Germinal center (tissue), 1 donor: ENCODE measurements at regions not wholly inside any gene's neighbourhood (a gene's known extent, or its start where the extent isn't known, plus 50 kb on each side); places are given as distances from the start of the nearest gene placed in this dataset.

Experiments used
- DNase-seq: peaks from one replicate; pipeline ENCODE4 v3.0.0; 2012; ENCODE audit warnings: mixed read lengths, low spot score

DNA sequence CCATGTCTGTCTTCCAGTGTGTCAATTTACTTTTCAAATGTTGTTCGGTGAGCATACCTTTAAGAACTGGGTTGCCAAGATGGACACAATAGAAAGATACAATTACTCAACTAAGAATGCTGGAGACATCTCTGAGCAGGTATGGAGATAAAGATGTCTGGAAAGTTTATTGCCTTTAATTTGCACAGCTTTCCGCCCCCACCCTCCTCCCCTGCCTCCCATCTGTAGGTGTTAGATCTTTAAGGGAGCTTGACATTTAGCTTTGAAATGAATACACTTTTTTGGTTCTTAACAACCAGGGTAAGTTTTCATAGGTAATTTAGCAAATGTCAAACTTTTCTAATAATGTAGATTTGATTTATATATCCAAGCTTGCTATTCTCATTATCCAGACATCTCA, 104.4 kb downstream of the BTBD3 start:
- DNase-seq: no peak

DNA sequence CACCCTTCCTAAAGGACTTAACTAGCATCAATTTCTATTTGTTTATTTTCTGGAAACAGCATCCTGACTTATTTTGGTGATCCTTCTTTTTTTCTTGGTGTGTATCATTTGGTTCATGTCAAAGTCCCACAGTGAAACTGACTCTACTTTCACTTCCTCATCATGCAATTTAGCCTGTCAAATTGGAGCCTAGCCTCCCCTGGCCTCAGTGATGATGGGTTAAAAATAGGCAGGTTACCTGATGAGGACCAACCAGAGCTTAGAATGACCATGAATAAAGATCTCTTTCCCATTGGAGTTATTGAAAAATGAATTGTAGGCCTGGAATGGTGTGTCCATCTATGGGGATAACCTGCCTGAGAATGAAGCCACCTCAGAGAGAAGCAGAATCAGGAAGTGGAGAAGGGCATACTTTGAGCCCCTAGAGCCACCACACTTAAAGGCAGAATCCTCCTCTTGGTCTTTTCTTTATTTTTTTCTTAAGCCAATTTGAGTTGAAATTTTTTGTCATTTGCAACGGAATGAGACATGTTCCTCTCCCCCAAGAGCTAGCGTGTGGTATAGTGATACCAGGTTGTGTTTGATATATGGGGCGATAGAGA, 105.6 kb downstream of the BTBD3 start:
- peak; percentile 3 for DNase-seq

DNA sequence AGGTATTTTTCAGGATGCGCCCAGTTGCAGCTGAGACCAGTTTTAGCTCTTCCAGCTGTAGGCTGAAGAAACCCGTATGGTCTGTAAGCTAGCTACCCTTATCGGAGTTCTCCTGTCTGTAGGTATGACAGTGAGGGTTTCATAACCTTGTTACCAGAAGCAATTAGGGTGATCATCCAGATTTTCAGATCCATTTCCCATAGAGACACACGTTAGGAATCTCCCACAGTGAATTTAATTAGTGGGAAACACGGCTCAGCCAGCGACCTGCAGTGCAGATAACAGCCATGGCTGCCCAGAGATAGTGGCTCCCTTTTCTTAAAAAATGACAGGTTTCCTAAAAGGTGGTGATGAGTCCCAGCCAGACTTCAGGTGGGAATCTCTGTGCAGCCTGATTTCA, 111.1 kb downstream of the BTBD3 start:
- no peak for DNase-seq

DNA sequence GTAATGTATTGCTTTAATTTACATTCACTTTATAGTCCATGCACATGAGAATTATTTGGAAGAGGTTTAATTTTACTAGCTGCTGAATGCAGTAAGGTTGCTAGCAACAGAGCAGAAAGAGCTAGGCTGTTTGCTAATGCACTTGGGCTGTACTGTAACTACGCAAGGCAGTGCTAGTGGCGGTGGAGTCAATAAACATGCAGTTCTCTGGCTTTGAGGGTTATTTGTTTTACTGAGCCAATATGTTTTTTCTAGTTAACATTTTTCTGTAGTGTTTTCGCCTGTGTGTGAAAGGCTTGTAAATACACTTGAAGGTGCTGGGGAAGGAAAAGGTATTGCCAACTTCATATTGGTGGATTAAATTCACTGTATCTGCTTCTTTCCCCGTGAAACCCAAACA, 112.8 kb downstream of the BTBD3 start:
- DNase-seq: no peak

DNA sequence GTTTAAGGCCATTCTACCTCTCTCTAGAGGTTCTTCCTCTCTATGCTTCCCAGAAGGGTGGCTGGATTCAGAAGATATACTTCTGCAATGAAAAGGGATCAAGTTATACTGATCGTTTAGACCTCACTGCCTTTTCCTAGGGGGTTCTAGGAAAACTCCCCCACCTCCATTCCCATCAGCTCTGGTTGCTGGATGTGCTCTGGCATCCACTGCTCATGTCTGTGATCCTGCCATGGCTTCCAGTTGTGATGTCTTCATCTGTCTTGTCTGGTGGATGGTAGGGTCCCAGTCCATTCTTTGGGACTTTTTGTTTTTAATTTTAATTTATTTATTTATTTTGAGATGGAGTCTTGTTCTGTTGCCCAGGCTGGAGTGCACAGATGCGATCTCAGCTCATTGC, 118.4 kb downstream of the BTBD3 start:
- DNase-seq: no peak

DNA sequence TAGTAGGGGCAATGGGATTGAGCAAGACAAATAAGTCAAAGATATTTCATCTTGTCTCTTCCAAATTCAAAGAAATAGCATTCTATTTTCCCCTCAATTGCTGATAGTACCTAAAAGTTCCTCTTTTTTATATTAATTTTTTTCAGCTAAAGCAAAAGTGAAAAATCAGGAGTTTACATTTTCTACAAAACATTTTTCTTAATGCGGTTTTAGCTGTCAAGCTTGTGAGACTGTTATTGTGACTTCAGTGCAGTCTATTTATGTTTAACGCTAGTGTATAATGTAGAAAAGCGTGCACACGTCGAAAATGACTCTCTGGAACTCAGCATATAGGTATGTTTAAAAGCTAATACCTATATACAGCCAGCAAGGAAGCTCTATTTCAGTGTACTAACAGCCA, 119.8 kb downstream of the BTBD3 start:
- no peak for DNase-seq

DNA sequence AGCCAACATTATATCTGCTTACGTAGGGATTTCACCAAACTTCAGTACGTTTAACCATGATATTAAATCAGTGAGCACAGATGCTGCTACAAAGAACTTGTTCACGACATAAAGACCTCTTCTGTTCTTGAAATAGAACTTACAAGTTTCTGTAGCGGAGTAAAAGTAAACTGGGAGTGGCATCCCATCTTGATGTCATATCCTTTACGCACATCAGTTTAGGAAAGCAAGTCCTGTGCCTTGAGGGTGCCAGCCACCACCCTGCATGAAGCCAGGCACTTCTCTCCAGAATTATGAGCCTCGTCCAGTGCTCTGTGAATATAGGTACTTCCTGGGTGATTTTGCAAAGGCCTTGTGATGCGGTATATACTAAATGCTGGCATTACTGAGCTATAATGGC, 122.6 kb downstream of the BTBD3 start:
- DNase-seq: no peak

DNA sequence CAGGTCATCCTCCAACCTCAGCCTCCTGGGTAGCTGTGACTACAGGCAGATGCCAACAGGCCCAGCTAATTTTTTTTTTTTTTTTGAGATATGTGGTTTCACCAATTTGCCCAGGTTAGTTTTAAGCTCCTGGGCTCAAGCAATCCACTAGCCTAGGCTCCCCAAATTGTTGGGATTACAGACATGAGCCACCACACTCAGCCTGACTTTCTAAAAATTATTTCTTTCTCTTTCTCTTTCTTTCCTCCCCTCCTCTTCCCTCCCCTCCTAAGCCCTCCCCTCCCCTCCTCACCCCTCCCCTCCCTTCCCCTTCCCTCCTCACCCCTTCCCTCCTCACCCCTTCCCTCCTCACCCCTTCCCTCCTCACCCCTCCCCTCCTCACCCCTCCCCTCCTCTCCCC, 127.3 kb downstream of the BTBD3 start:
- DNase-seq: no peak

DNA sequence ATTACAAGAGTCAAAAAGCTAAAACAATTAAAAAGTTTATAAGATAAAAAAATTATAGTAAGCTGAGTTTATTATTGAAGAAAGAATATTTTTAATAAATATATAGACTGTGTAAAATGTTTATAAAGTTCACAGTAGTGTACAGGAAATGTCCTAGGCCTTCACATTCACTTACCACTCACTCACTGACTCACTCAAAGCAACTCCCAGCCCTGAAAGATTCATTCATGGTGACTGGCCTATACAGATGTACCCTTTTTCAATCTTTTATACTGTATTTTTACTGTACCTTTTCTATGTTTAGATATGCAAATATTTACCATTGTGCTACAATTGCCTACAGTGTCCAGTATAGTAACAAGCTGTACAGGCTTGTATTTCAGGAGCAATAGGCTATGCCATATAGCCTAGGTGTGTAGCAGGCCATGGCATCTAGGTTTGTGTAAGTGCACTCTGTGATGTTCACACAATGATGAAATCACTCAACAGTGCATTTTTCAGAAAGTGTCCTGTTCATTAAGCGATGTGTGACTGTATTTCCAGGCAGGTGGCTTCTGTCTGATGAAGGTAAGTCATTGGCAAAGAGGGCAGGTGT, 130.2 kb downstream of the BTBD3 start:
- no peak for DNase-seq

DNA sequence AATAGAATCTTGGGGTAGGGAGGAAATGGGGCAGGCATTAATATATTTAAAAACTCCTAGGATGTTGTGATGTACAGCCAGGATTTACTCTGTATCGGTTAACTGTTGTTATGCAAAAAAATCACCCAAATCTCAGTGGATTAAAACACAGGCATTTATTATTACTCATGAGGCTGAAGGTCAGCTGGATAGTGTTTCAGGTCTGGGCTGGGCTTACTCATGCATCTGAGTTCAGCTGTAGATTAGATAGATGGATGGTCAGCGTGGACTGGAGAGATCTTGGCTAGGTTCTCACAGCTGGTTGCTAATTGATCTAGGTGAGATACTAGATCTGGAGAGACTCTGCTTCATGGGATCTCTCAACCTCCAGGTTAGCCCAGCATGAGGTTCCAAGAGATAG, 131.4 kb downstream of the BTBD3 start:
- DNase-seq: no peak

DNA sequence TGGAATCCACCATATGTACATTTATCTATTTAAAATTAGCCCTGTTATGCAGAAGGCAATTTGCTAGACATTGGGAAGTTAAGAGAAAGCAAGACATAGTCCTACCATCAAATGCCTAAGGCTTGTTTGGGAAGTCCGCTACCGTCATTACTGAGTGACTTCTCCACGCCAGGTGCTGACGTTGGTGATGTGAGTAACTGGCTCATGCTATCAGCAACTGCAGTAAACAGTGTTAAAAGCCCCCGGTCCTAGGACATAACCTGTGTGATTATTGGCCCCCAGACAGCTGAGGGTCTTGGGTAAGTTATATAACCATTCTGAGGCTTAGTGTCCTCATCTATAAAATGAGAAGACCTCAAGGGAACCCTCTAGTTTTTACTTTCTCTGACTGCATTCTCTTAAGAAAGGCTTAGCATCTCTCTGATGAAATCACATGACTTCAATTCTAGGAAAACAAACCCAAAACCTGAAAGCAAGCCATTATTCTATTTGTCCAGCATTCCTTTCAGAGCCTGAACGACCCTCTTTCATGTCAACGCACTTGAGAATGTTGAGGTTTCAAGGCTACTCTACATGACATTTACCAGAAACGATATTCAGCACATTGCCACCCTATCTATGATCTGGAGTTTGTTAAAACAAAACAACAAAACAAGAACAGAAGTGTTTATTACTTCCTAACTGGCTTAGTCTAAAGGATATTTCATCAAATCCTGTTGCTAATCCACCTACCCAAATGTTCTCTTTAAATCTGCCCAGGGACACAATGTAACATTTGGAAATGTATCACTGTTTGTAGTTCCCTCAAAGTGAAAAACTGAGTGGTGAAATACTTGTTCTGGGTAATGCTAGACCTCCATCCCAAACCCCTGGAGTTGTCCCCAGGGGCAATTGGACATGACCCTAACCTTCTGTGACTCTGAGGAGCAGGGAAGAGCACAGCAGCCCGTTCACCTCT, 133.8 kb downstream of the BTBD3 start:
- no peak for DNase-seq

DNA sequence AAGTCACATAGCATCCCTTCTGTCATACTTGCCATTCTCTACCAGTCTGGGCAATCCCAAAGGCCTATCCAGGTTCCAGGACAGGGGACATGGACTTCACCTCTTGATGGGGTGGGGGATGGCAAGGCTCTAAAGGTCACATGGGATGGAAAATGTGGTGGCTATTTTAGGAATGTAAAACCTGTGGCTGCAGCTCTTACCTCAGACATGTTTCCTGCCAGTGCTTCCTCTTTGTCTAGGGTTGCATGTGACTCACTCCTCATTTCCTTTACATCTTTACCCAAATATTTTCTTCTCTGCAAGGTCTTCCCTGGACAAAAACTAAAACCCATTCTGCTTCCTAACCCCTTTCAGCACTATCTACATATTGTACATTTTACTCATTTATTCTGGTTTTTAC, 135.7 kb downstream of the BTBD3 start:
- DNase-seq: no peak

DNA sequence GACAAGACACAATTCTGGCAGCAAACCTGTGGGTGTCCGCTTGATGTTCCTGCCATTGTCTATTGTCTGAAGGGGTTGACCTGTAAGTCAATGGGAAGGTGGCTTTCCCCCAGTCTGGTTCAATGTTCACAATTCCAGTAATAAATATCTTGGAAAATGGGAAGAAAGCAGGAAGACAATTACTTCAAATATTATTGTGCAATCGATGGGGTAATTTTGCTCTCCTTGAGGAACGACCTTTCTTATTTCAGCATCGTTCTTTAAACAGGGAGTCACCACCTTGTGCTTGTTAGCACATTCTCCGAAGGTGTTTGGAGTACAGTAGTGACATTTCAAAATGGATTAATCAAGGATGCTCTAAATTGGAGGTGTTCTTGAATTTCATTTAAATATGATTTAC, 136.9 kb downstream of the BTBD3 start:
- no peak for DNase-seq

DNA sequence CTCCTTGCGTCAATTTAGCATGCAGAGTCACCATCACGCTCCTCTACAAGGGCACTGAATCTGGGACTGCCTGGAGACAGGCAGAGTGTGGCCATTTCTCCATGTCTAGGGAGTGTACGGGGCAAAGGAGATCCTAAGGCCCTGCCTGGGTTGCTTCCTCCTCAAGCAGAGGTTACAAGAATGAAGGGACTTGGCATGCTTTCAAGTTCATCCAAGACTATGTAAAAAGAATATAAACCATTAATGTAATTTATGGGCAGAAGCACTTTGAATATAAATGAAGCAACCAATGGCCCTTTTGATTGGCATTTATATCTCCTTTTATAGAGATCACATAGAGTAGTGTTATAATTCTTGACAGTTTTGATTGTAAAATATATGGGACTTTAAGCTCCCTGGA, 137.5 kb downstream of the BTBD3 start:
- no peak for DNase-seq

DNA sequence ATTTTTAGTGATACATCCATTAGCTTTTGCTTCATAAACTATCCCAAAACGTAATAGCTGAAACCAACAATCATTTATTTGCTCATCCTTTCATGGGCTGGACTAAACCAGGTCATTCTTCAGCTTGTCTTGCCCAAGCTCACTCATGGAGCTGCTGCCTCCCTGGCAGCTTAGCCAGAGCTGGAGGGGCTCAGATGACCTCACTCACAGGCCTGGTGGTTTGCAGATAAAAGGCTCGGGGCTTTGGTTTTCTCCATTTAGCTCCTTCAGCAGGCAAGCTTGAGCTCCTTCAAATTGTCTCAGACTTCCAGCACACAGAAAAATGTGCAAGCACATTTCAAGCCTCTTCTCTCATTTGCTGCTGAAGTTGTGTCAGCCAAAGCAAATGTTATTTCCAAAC, 139.1 kb downstream of the BTBD3 start:
- DNase-seq: no peak

DNA sequence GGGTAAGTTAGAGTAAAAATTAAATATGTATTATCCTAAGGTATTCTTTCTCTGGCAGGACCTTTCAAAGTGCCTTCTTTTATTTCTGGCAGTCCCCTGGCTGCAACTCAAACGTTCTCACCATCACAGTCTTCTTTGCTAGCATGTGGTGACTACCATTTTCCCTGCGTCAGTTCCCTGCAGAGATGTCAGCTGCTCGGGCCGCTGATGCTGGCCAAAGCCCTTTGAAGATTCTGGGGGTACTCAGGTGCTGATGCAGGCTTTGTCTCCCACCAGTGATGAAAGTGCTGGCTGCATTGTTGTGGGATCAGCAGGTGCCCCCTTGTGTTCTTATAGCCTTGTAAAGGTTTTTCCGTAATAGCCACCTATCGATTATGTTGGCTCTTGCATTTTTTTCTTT, 140.1 kb downstream of the BTBD3 start:
- no peak for DNase-seq

DNA sequence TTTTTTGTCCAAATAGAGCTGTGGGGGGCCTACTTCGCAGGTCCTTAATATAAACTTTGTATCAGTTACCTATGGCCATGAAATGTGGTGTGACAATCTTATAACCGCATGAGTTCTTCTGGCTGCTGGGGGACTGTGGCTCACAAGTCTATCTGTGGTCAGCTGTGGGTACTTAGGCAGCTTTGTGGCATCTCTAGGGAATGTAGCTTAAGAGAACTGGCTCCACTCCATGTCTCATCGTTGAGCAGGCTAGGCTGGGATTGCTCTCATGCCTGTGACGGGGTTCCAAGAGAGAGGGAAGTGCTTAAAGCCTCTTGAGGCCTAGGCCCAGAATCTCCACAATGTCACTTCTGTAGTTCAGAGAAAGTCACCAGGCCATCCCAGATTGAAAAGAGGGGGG, 140.5 kb downstream of the BTBD3 start:
- DNase-seq: no peak

DNA sequence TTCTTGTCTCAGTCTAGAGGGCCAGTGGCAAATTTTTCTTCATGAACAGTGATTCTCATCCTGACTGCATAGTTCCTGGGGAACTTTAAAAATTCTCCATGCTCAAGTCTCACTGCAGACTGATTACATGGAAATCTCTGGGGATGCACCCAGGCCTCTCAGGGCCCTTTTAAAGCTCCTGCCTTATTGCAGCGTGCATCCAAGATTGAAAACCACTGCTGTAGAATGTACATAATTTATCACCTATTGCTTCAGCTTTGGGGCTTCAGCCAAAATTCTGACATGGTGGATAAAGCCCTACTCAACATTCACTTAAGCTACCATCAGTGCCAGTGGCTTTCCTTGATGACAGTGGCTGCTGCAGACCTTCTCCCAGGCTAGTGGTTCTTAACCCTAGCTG, 143.8 kb downstream of the BTBD3 start:
- no peak for DNase-seq

DNA sequence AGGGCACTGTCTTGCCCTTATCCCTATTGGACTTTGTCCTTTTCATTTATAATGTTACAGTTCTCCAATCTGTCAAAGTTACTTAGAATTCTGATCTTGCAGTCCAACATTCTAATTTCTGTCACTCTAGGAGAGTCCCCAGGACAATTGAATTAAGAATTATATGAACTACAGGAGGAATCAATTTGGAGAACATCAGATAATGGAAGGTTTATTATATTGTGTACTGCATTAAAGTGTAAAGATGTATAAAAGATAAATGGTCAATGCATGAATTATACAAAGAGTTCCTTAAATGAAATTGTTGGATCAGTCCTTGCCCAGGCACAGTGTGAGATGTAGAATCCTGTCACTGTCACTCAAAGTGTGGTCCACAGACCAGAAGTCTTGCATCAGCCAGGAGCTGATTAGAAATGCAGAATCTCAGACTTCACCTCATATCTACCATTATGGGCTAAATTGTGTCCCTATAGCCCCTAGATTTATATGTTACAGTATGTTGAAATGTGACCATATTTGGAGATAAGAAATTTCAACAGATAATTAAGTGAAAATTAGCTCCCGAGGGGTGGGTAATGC, 145.5 kb downstream of the BTBD3 start:
- no peak for DNase-seq

DNA sequence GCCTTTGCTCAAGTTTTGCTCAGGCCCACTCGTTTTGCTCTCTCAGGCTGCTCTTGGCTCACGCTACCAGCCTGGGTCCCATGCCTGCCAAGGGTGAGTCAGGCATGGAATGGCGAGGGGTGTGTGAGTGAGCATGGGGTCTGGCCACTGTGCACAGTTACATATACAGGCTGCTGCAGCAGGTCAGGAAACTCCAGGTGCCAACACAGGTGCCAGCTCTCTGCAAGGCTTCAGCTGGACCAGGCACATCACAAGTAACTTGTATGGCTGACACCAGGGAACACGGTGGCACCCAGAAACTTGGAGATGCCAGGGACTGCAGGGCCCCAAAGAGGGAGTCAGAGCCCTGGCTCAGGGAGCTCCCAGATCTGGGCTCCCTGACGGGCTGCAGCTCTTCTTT, 146.8 kb downstream of the BTBD3 start:
- no peak for DNase-seq

DNA sequence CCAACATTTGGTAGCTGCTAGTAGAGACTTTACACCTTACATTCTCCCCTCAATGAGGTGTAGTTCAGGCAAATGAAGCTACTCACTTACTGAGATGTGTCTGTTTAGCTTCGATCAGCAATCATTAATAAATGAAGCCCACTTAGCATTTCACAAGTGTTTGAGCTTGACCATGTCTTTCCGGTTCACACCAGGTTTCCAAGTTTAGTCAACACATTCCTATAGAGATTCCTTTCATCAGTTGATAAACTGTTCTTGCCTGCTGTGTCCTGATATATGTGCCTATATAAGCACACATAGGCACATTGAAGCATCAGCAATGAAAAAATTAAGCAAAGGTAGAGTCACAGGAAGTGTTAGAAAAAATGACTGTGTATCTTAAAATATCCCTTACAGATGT, 150.0 kb downstream of the BTBD3 start:
- no peak for DNase-seq

DNA sequence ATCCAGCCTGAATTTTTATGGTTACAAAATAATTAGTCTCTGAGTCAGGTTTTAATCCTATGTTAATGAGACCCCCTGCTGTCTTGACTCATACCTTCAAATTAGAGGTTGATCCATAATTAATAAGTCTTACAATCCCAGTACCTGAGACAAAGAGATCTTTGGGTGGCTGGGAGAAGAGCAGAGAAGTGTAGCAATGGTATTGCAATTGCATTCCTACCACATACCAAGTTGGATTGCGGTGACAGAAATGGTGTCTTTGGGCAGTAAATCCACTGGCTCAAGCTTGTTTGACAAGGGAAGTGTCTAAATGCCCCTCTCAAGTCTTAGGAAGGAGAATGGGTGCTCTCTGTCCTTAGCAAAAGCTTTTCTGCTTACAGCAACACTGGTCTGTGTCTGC, 150.4 kb downstream of the BTBD3 start:
- no peak for DNase-seq

DNA sequence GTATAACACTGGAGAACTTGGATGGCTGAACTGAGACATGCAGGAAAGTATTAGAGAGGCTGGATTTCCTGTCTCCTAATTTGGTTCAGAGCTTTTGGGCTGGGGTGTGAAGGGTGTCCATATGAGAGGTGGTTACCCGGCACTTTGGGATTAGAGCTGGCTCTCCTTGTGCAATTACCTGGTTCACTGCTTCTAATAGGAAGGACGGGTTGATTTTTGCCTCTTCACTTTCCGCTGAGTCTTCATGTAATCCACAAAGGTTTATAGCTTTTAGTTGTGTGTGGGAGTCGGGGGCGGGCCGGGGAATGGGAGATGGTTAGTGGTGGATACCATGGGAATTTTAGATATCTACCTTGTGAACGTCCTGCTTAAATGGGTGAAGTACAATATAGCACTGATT, 151.5 kb downstream of the BTBD3 start:
- no peak for DNase-seq
